ENCODE measurements at regions not wholly inside any gene's neighbourhood (a gene's known extent, or its start where the extent isn't known, plus 50 kb on each side); places are given as distances from the start of the nearest gene placed in this dataset.

DNA sequence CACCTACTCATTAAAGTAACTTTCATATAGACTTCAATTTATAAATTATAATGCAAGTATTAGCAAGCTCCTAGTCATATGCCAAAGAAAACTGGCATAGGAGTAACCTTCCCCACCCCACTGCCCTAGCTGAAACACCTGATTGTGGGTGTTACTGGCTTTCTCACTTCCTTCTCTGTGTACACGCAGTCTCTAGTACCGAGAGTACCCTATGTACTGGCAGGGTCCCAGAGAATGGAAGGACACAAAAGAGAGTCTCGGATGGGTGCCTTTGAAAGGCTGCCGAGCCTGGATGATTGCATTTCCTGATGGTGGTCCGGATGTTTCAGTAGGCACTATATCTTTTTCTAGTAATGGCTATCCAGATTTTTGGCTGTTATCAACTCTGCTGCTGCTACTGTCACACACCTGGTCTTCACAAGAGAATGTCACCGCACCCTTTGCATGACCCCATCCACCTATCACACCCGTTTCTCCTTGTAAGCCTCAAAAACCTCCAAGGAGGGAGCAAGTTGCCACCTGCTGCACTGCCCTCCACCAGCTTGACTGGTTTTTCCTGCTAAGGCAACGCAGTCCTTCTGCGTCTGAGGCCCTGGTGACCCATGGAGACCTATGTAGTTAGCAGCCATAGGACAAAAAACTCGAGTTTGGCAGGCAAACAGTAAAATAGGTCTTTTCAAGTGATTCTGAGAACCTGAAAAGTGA, 53.8 kb upstream of the CLINT1 start:
- H4K20me1 ChIP-seq (ENCODE audit: low read depth, low read length): no peaks in the 10 kb centered on the region
- TF ChIP-seq EZH2phosphoT487 (conservative IDR thresholded peaks at IDR 0.05; ENCODE audit: low read length): no peak
- TF ChIP-seq, protein P1, sequence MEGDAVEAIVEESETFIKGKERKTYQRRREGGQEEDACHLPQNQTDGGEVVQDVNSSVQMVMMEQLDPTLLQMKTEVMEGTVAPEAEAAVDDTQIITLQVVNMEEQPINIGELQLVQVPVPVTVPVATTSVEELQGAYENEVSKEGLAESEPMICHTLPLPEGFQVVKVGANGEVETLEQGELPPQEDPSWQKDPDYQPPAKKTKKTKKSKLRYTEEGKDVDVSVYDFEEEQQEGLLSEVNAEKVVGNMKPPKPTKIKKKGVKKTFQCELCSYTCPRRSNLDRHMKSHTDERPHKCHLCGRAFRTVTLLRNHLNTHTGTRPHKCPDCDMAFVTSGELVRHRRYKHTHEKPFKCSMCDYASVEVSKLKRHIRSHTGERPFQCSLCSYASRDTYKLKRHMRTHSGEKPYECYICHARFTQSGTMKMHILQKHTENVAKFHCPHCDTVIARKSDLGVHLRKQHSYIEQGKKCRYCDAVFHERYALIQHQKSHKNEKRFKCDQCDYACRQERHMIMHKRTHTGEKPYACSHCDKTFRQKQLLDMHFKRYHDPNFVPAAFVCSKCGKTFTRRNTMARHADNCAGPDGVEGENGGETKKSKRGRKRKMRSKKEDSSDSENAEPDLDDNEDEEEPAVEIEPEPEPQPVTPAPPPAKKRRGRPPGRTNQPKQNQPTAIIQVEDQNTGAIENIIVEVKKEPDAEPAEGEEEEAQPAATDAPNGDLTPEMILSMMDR (IDR thresholded peaks at IDR 0.05; ENCODE audit: insufficient read depth, low read length, poor library complexity, severe bottlenecking): no peak
- H3F3A ChIP-seq (ENCODE audit: insufficient read depth): no peaks in the 10 kb centered on the region
- H3K4me3 ChIP-seq (ENCODE audit: insufficient read depth, low read length, poor library complexity, severe bottlenecking): no peak overlapping the region
- no peaks in the 10 kb centered on the region for H3K9me2 ChIP-seq (replicated peaks; ENCODE audit: insufficient read depth, low read length)
- no peak overlapping the region for H3K4me2 ChIP-seq (ENCODE audit: low read depth, low read length, poor library complexity, severe bottlenecking)
- H3K79me2 ChIP-seq (ENCODE audit: insufficient read depth, low read length): no peaks in the 10 kb centered on the region
- H3K9ac ChIP-seq (ENCODE audit: low read length): no peak overlapping the region
- no peaks in the 10 kb centered on the region for H3K36me3 ChIP-seq (ENCODE audit: low read length)
- no peak overlapping the region for H2AFZ ChIP-seq (ENCODE audit: low read depth, low read length, severe bottlenecking)
- no peak overlapping the region for H3K27ac ChIP-seq (ENCODE audit: low read depth, low read length)
- H3K9me3 ChIP-seq (ENCODE audit: insufficient read depth, low read length): no peaks in the 10 kb centered on the region
- H3K27me3 ChIP-seq (ENCODE audit: low read length): no peaks in the 10 kb centered on the region

GRCh38 chr5:157911568-157911967, 52.6 kb upstream of the CLINT1 start:
- no peak for TF ChIP-seq EZH2phosphoT487 (conservative IDR thresholded peaks at IDR 0.05; ENCODE audit: low read length)
- TF ChIP-seq, protein P1 (IDR thresholded peaks at IDR 0.05; ENCODE audit: insufficient read depth, low read length, poor library complexity, severe bottlenecking): no peak
- H3K4me2 ChIP-seq (ENCODE audit: low read depth, low read length, poor library complexity, severe bottlenecking): no peak overlapping the region
- H3K79me2 ChIP-seq (ENCODE audit: insufficient read depth, low read length): no peaks in the 10 kb centered on the region
- H4K20me1 ChIP-seq (ENCODE audit: low read depth, low read length): no peaks in the 10 kb centered on the region
- no peak overlapping the region for H3K27ac ChIP-seq (ENCODE audit: low read depth, low read length)
- H3K4me3 ChIP-seq (ENCODE audit: insufficient read depth, low read length, poor library complexity, severe bottlenecking): no peak overlapping the region
- no peaks in the 10 kb centered on the region for H3K9me2 ChIP-seq (replicated peaks; ENCODE audit: insufficient read depth, low read length)
- no peaks in the 10 kb centered on the region for H3K36me3 ChIP-seq (ENCODE audit: low read length)
- H3K9me3 ChIP-seq (ENCODE audit: insufficient read depth, low read length): no peaks in the 10 kb centered on the region
- no peaks in the 10 kb centered on the region for H3F3A ChIP-seq (ENCODE audit: insufficient read depth)
- H3K27me3 ChIP-seq (ENCODE audit: low read length): no peaks in the 10 kb centered on the region
- no peak overlapping the region for H2AFZ ChIP-seq (ENCODE audit: low read depth, low read length, severe bottlenecking)
- H3K9ac ChIP-seq (ENCODE audit: low read length): no peak overlapping the region

Measured in SU-DHL-6 (cell line).